CD4-positive, alpha-beta T cell treated with Interleukin-4 for 1 hour (primary cell): ENCODE measurements at regions not wholly inside any gene's neighbourhood (a gene's known extent, or its start where the extent isn't known, plus 50 kb on each side); places are given as distances from the start of the nearest gene placed in this dataset.
"Not testable (repeated sequence)": the region's sequence is repeated elsewhere in the genome, so short reads cannot be mapped to it uniquely, and the experiment has no call there.

ENCODE experiments used
- DNase-seq, 2 donors: peaks; one replicate each; pipeline ENCODE4 v3.0.0-alpha.2; 2020 to 2022

- DNase-seq: not testable (repeated sequence)
These were observed 2219.1 kb downstream of the PCDH7 start for GRCh38 chr4:32939222-32939621.

GRCh38 chr4:32950866-32951265, 2230.7 kb downstream of the PCDH7 start:
- DNase-seq: no peak

GRCh38 chr4:32958586-32958985, 2238.4 kb downstream of the PCDH7 start:
- no peak for DNase-seq

- no peak for DNase-seq
These were observed 2241.9 kb downstream of the PCDH7 start for GRCh38 chr4:32962100-32962499.

GRCh38 chr4:32985256-32985655, 2265.1 kb downstream of the PCDH7 start:
- DNase-seq: no peak

GRCh38 chr4:32986236-32986635, 2266.1 kb downstream of the PCDH7 start:
- no peak for DNase-seq

- no peak for DNase-seq
These were observed 2266.9 kb downstream of the PCDH7 start for GRCh38 chr4:32987111-32987510.

GRCh38 chr4:32988165-32988811, 2268.1 kb downstream of the PCDH7 start:
- no peak for DNase-seq

GRCh38 chr4:32991663-32992062, 2271.5 kb downstream of the PCDH7 start:
- DNase-seq: no peak

GRCh38 chr4:32994981-32995881, 2275.1 kb downstream of the PCDH7 start:
- DNase-seq: no peak

GRCh38 chr4:33013282-33013681, 2293.1 kb downstream of the PCDH7 start:
- DNase-seq: no peak

- DNase-seq: no peak
These were observed 2305.1 kb downstream of the PCDH7 start for GRCh38 chr4:33025236-33025635.

GRCh38 chr4:33029976-33030375, 2309.8 kb downstream of the PCDH7 start:
- no peak for DNase-seq

- DNase-seq: no peak
These were observed 2311.2 kb downstream of the PCDH7 start for GRCh38 chr4:33031328-33031727.

- no peak for DNase-seq
These were observed 2317.3 kb downstream of the PCDH7 start for GRCh38 chr4:33037464-33037863.

GRCh38 chr4:33045334-33045733, 2325.2 kb downstream of the PCDH7 start:
- no peak for DNase-seq

GRCh38 chr4:33052241-33052640, 2332.1 kb downstream of the PCDH7 start:
- no peak for DNase-seq

GRCh38 chr4:33054161-33054560, 2334.0 kb downstream of the PCDH7 start:
- DNase-seq: no peak

- DNase-seq: no peak
These were observed 2334.6 kb downstream of the PCDH7 start for GRCh38 chr4:33054656-33055196.

GRCh38 chr4:33057736-33058135, 2337.6 kb downstream of the PCDH7 start:
- no peak for DNase-seq

GRCh38 chr4:33058998-33059397, 2338.8 kb downstream of the PCDH7 start:
- no peak for DNase-seq

- no peak for DNase-seq
These were observed 2340.7 kb downstream of the PCDH7 start for GRCh38 chr4:33060674-33061542.

GRCh38 chr4:33061727-33062126, 2341.6 kb downstream of the PCDH7 start:
- DNase-seq: no peak
